ENCODE measurements at regions not wholly inside any gene's neighbourhood (a gene's known extent, or its start where the extent isn't known, plus 50 kb on each side); places are given as distances from the start of the nearest gene placed in this dataset.

GRCh38 chr11:70568035-70568813 is 169.9 kb downstream of the CTTN start:
- Mint-ChIP-seq H3K4me3 (peak overlapping the region; percentile 69), H3K27ac (peak overlapping the region; percentile 66), H3K36me3 (ENCODE audit: low read depth) (no peaks in the 10 kb centered on the region), H3K27me3 (peaks cover 18% of the 10 kb centered on the region), H3K4me1 (ENCODE audit: low read depth) (peaks cover 19% of the 10 kb centered on the region), H3K9me3 (no peaks in the 10 kb centered on the region)
- intact Hi-C loops (cut with micrococcal nuclease) = no loop called here

- Mint-ChIP-seq H3K27ac (peak overlapping the region; percentile 66), H3K9me3 (no peaks in the 10 kb centered on the region), H3K4me1 (ENCODE audit: low read depth) (peaks cover 19% of the 10 kb centered on the region), H3K36me3 (ENCODE audit: low read depth) (no peaks in the 10 kb centered on the region), H3K4me3 (peak overlapping the region; percentile 69), H3K27me3 (peaks cover 16% of the 10 kb centered on the region)
- intact Hi-C loops (cut with micrococcal nuclease) = no loop called here
These were observed 170.7 kb downstream of the CTTN start for GRCh38 chr11:70568814-70569617.

- intact Hi-C loops (cut with micrococcal nuclease) = no loop called here
- Mint-ChIP-seq H3K36me3 (ENCODE audit: low read depth) (no peaks in the 10 kb centered on the region), H3K9me3 (no peaks in the 10 kb centered on the region), H3K27ac (no peak overlapping the region), H3K4me1 (ENCODE audit: low read depth) (peaks cover 19% of the 10 kb centered on the region), H3K4me3 (no peak overlapping the region), H3K27me3 (peaks cover 12% of the 10 kb centered on the region)
These were observed 171.2 kb downstream of the CTTN start for GRCh38 chr11:70569618-70569890.

GRCh38 chr11:70569996-70570692 is 171.8 kb downstream of the CTTN start:
- Mint-ChIP-seq H3K4me1 (ENCODE audit: low read depth) (peaks cover 19% of the 10 kb centered on the region), H3K27me3 (peaks cover 12% of the 10 kb centered on the region), H3K4me3 (no peak overlapping the region), H3K9me3 (no peaks in the 10 kb centered on the region), H3K36me3 (ENCODE audit: low read depth) (no peaks in the 10 kb centered on the region), H3K27ac (no peak overlapping the region)
- intact Hi-C loops (cut with micrococcal nuclease) = no loop called here

GRCh38 chr11:70570693-70571395 is 172.5 kb downstream of the CTTN start:
- Mint-ChIP-seq H3K4me3 (no peak overlapping the region), H3K27ac (no peak overlapping the region), H3K9me3 (no peaks in the 10 kb centered on the region), H3K36me3 (ENCODE audit: low read depth) (no peaks in the 10 kb centered on the region), H3K27me3 (peaks cover 12% of the 10 kb centered on the region), H3K4me1 (ENCODE audit: low read depth) (peaks cover 19% of the 10 kb centered on the region)
- intact Hi-C loops (cut with micrococcal nuclease) = no loop called here

GRCh38 chr11:70572974-70573260 is 174.6 kb downstream of the CTTN start:
- Mint-ChIP-seq H3K36me3 (ENCODE audit: low read depth) (no peaks in the 10 kb centered on the region), H3K27ac (no peak overlapping the region), H3K27me3 (no peaks in the 10 kb centered on the region), H3K4me3 (no peak overlapping the region), H3K9me3 (no peaks in the 10 kb centered on the region), H3K4me1 (ENCODE audit: low read depth) (peaks cover 18% of the 10 kb centered on the region)
- intact Hi-C loops (cut with micrococcal nuclease) = no loop called here

GRCh38 chr11:70573701-70574151 is 175.4 kb downstream of the CTTN start:
- no peak overlapping the region for H3K4me3 Mint-ChIP-seq
- peaks cover 10% of the 10 kb centered on the region for H3K4me1 Mint-ChIP-seq (ENCODE audit: low read depth)
- H3K9me3 Mint-ChIP-seq = no peaks in the 10 kb centered on the region
- H3K27me3 Mint-ChIP-seq = no peaks in the 10 kb centered on the region
- H3K27ac Mint-ChIP-seq = no peak overlapping the region
- H3K36me3 Mint-ChIP-seq (ENCODE audit: low read depth) = no peaks in the 10 kb centered on the region
- intact Hi-C loops (cut with micrococcal nuclease) = no loop called here

GRCh38 chr11:70574725-70575347 is 176.5 kb downstream of the CTTN start:
- Mint-ChIP-seq H3K36me3 (ENCODE audit: low read depth) (no peaks in the 10 kb centered on the region), H3K27me3 (no peaks in the 10 kb centered on the region), H3K4me1 (ENCODE audit: low read depth) (peaks cover 6% of the 10 kb centered on the region), H3K27ac (no peak overlapping the region), H3K9me3 (no peaks in the 10 kb centered on the region), H3K4me3 (no peak overlapping the region)
- intact Hi-C loops (cut with micrococcal nuclease) = no loop called here

GRCh38 chr11:70575396-70576060 is 177.2 kb downstream of the CTTN start:
- no peaks in the 10 kb centered on the region for H3K9me3 Mint-ChIP-seq
- peaks cover 6% of the 10 kb centered on the region for H3K4me1 Mint-ChIP-seq (ENCODE audit: low read depth)
- intact Hi-C loops (cut with micrococcal nuclease) = no loop called here
- no peak overlapping the region for H3K4me3 Mint-ChIP-seq
- no peaks in the 10 kb centered on the region for H3K36me3 Mint-ChIP-seq (ENCODE audit: low read depth)
- no peak overlapping the region for H3K27ac Mint-ChIP-seq
- no peaks in the 10 kb centered on the region for H3K27me3 Mint-ChIP-seq

- no peaks in the 10 kb centered on the region for H3K36me3 Mint-ChIP-seq (ENCODE audit: low read depth)
- H3K27me3 Mint-ChIP-seq = no peaks in the 10 kb centered on the region
- H3K4me3 Mint-ChIP-seq = no peak overlapping the region
- H3K9me3 Mint-ChIP-seq = no peaks in the 10 kb centered on the region
- H3K27ac Mint-ChIP-seq = no peak overlapping the region
- intact Hi-C loops (cut with micrococcal nuclease) = no loop called here
- peaks cover 6% of the 10 kb centered on the region for H3K4me1 Mint-ChIP-seq (ENCODE audit: low read depth)
These were observed 178.9 kb downstream of the CTTN start for GRCh38 chr11:70577258-70577603.

- Mint-ChIP-seq H3K27ac (no peak overlapping the region), H3K4me1 (ENCODE audit: low read depth) (peaks cover 6% of the 10 kb centered on the region), H3K27me3 (no peaks in the 10 kb centered on the region), H3K4me3 (no peak overlapping the region), H3K36me3 (ENCODE audit: low read depth) (no peaks in the 10 kb centered on the region), H3K9me3 (no peaks in the 10 kb centered on the region)
- intact Hi-C loops (cut with micrococcal nuclease) = no loop called here
These were observed 179.6 kb downstream of the CTTN start for GRCh38 chr11:70577948-70578347.

- Mint-ChIP-seq H3K4me3 (no peak overlapping the region), H3K27me3 (no peaks in the 10 kb centered on the region), H3K4me1 (ENCODE audit: low read depth) (peaks cover 6% of the 10 kb centered on the region), H3K27ac (no peak overlapping the region), H3K9me3 (no peaks in the 10 kb centered on the region), H3K36me3 (ENCODE audit: low read depth) (no peaks in the 10 kb centered on the region)
- intact Hi-C loops (cut with micrococcal nuclease) = no loop called here
These were observed 180.0 kb downstream of the CTTN start for GRCh38 chr11:70578371-70578770.

- H3K9me3 Mint-ChIP-seq = no peaks in the 10 kb centered on the region
- H3K4me1 Mint-ChIP-seq (ENCODE audit: low read depth) = peaks cover 6% of the 10 kb centered on the region
- no peak overlapping the region for H3K4me3 Mint-ChIP-seq
- intact Hi-C loops (cut with micrococcal nuclease) = no loop called here
- no peaks in the 10 kb centered on the region for H3K27me3 Mint-ChIP-seq
- no peak overlapping the region for H3K27ac Mint-ChIP-seq
- H3K36me3 Mint-ChIP-seq (ENCODE audit: low read depth) = no peaks in the 10 kb centered on the region
These were observed 180.5 kb downstream of the CTTN start for GRCh38 chr11:70578831-70579230.
